BE2C (cell line): ENCODE measurements at regions not wholly inside any gene's neighbourhood (a gene's known extent, or its start where the extent isn't known, plus 50 kb on each side); places are given as distances from the start of the nearest gene placed in this dataset.
A peak's percentile ranks its signal among the peaks of the same experiment; 100 is the strongest.

Source experiments
- DNase-seq: peaks from one replicate; pipeline ENCODE4 v3.0.0-alpha.2; 2020
- H3K27me3 ChIP-seq: fragments of 250-450 bp; sonication (Bioruptor Pico); 2 replicates; pipeline ENCODE4 v1.5.1; 2020; ENCODE audit warnings: mild to moderate bottlenecking
- H3K36me3 ChIP-seq: fragments of 250-450 bp; sonication (Bioruptor Pico); 2 replicates; pipeline ENCODE4 v1.5.1; 2020; ENCODE audit warnings: mild to moderate bottlenecking
- H3K4me1 ChIP-seq: fragments of 250-450 bp; sonication (Bioruptor Pico); 2 replicates; pipeline ENCODE4 v1.5.1; 2020
- H3K4me3 ChIP-seq: 2 replicates; pipeline ENCODE4 v1.5.1; 2011; ENCODE audit warnings: low read depth, low read length
- H3K9me3 ChIP-seq: fragments of 250-450 bp; sonication (Bioruptor Pico); 2 replicates; pipeline ENCODE4 v1.5.1; 2020
- CTCF ChIP-seq: IDR thresholded peaks from 2 replicates; pipeline ENCODE4 v1.5.1; 2012; ENCODE audit warnings: mild to moderate bottlenecking, low read depth, low read length

- Histone ChIP-seq H3K4me1 (peaks cover 13% of the 10 kb centered on the region), H3K4me3 (no peak overlapping the region), H3K9me3 (no peaks in the 10 kb centered on the region; the same call in 1 of the 2 replicates), H3K27me3 (no peaks in the 10 kb centered on the region), H3K36me3 (no peaks in the 10 kb centered on the region)
- TF ChIP-seq CTCF = no peak
- peak; percentile 59 for DNase-seq
Observed at GRCh38 chr2:43059183-43059897, 167.1 kb downstream of the ZFP36L2 start.

- no peaks in the 10 kb centered on the region; the same call in 1 of the 2 replicates for H3K9me3 ChIP-seq
- H3K4me3 ChIP-seq = no peak overlapping the region
- TF ChIP-seq CTCF = no peak
- no peaks in the 10 kb centered on the region for H3K27me3 ChIP-seq
- peaks cover 20% of the 10 kb centered on the region for H3K4me1 ChIP-seq
- H3K36me3 ChIP-seq = no peaks in the 10 kb centered on the region
- no peak for DNase-seq
Observed at GRCh38 chr2:43058726-43059110, 167.7 kb downstream of the ZFP36L2 start.

GRCh38 chr2:43057742-43058725 lies 168.4 kb downstream of the ZFP36L2 start:
- H3K36me3 ChIP-seq = no peaks in the 10 kb centered on the region
- DNase-seq = no peak
- no peaks in the 10 kb centered on the region for H3K27me3 ChIP-seq
- H3K4me1 ChIP-seq = peaks cover 20% of the 10 kb centered on the region
- no peak overlapping the region for H3K4me3 ChIP-seq
- no peak for TF ChIP-seq CTCF
- H3K9me3 ChIP-seq = no peaks in the 10 kb centered on the region; the same call in 1 of the 2 replicates

- DNase-seq = peak; percentile 56
- TF ChIP-seq CTCF = no peak
- peaks cover 20% of the 10 kb centered on the region for H3K4me1 ChIP-seq
- H3K4me3 ChIP-seq = no peak overlapping the region
- H3K27me3 ChIP-seq = no peaks in the 10 kb centered on the region
- H3K36me3 ChIP-seq = no peaks in the 10 kb centered on the region
- H3K9me3 ChIP-seq = no peaks in the 10 kb centered on the region; the same call in 1 of the 2 replicates
Observed at GRCh38 chr2:43057026-43057741, 169.2 kb downstream of the ZFP36L2 start.

GRCh38 chr2:43055985-43056384 lies 170.4 kb downstream of the ZFP36L2 start:
- DNase-seq = no peak
- Histone ChIP-seq H3K36me3 (no peaks in the 10 kb centered on the region), H3K9me3 (no peaks in the 10 kb centered on the region), H3K27me3 (no peaks in the 10 kb centered on the region), H3K4me3 (no peak overlapping the region), H3K4me1 (peaks cover 20% of the 10 kb centered on the region)
- TF ChIP-seq CTCF = no peak
